ENCODE measurements at regions not wholly inside any gene's neighbourhood (a gene's known extent, or its start where the extent isn't known, plus 50 kb on each side); places are given as distances from the start of the nearest gene placed in this dataset.

DNA sequence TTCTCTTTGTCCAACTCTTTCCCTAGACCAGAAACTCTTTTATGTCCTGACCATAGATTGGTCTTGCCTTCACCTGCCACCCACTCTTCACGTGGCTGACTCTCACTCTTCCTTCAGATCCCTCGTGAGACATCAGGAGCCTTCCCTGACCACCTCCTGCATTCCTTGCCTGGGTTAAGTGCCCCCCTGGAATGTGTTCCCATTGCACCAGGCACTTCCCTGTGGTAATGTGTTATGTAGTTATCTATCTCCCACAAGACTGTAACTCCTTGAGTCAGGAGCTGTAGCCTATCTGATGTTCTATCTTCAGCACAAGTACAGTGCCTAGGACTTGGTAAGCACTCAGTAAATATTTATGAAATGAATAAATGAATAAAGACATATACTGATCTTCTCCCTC is 111.2 kb upstream of the CTTNBP2NL start:
- Histone ChIP-seq H3K4me2 (no peak overlapping the region), H3K79me2 (ENCODE audit: insufficient read depth, low read depth) (no peaks in the 10 kb centered on the region), H4K20me1 (ENCODE audit: insufficient read depth) (no peaks in the 10 kb centered on the region), H2AFZ (ENCODE audit: low read depth) (no peak overlapping the region), H3K4me3 (IDR thresholded peaks at IDR 0.05; ENCODE audit: insufficient read depth, low read depth, low read length) (no peak overlapping the region), H3K4me1 (ENCODE audit: low read depth, poor library complexity, severe bottlenecking) (no peaks in the 10 kb centered on the region), H3K9ac (no peak overlapping the region), H3K27me3 (ENCODE audit: insufficient read depth, low read depth) (no peaks in the 10 kb centered on the region), H3K36me3 (ENCODE audit: insufficient read depth) (no peaks in the 10 kb centered on the region), H3K27ac (no peak overlapping the region)
- TF ChIP-seq, protein P1, sequence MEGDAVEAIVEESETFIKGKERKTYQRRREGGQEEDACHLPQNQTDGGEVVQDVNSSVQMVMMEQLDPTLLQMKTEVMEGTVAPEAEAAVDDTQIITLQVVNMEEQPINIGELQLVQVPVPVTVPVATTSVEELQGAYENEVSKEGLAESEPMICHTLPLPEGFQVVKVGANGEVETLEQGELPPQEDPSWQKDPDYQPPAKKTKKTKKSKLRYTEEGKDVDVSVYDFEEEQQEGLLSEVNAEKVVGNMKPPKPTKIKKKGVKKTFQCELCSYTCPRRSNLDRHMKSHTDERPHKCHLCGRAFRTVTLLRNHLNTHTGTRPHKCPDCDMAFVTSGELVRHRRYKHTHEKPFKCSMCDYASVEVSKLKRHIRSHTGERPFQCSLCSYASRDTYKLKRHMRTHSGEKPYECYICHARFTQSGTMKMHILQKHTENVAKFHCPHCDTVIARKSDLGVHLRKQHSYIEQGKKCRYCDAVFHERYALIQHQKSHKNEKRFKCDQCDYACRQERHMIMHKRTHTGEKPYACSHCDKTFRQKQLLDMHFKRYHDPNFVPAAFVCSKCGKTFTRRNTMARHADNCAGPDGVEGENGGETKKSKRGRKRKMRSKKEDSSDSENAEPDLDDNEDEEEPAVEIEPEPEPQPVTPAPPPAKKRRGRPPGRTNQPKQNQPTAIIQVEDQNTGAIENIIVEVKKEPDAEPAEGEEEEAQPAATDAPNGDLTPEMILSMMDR (conservative IDR thresholded peaks at IDR 0.05; ENCODE audit: low read depth, low read length), result no peak

- no peak overlapping the region for H3K27ac ChIP-seq
- no peaks in the 10 kb centered on the region for H3K36me3 ChIP-seq (ENCODE audit: insufficient read depth)
- H3K79me2 ChIP-seq (ENCODE audit: insufficient read depth, low read depth), result no peaks in the 10 kb centered on the region
- TF ChIP-seq, protein P1 (conservative IDR thresholded peaks at IDR 0.05; ENCODE audit: low read depth, low read length), result no peak
- H3K4me2 ChIP-seq, result no peak overlapping the region
- no peaks in the 10 kb centered on the region for H4K20me1 ChIP-seq (ENCODE audit: insufficient read depth)
- H2AFZ ChIP-seq (ENCODE audit: low read depth), result no peak overlapping the region
- H3K27me3 ChIP-seq (ENCODE audit: insufficient read depth, low read depth), result no peaks in the 10 kb centered on the region
- H3K4me3 ChIP-seq (IDR thresholded peaks at IDR 0.05; ENCODE audit: insufficient read depth, low read depth, low read length), result no peak overlapping the region
- H3K9ac ChIP-seq, result no peak overlapping the region
- no peaks in the 10 kb centered on the region for H3K4me1 ChIP-seq (ENCODE audit: low read depth, poor library complexity, severe bottlenecking)
Measured at GRCh38 chr1:112285316-112285715, 110.7 kb upstream of the CTTNBP2NL start.

GRCh38 chr1:112285746-112286145 is 110.3 kb upstream of the CTTNBP2NL start:
- Histone ChIP-seq H2AFZ (ENCODE audit: low read depth) (no peak overlapping the region), H3K79me2 (ENCODE audit: insufficient read depth, low read depth) (no peaks in the 10 kb centered on the region), H3K27me3 (ENCODE audit: insufficient read depth, low read depth) (no peaks in the 10 kb centered on the region), H3K9ac (no peak overlapping the region), H3K27ac (no peak overlapping the region), H3K4me1 (ENCODE audit: low read depth, poor library complexity, severe bottlenecking) (no peaks in the 10 kb centered on the region), H4K20me1 (ENCODE audit: insufficient read depth) (no peaks in the 10 kb centered on the region), H3K36me3 (ENCODE audit: insufficient read depth) (no peaks in the 10 kb centered on the region), H3K4me2 (no peak overlapping the region), H3K4me3 (IDR thresholded peaks at IDR 0.05; ENCODE audit: insufficient read depth, low read depth, low read length) (no peak overlapping the region)
- TF ChIP-seq, protein P1 (conservative IDR thresholded peaks at IDR 0.05; ENCODE audit: low read depth, low read length), result no peak

GRCh38 chr1:112296908-112297307 is 99.1 kb upstream of the CTTNBP2NL start:
- TF ChIP-seq, protein P1 (conservative IDR thresholded peaks at IDR 0.05; ENCODE audit: low read depth, low read length), result no peak
- no peak overlapping the region for H3K9ac ChIP-seq
- H3K4me3 ChIP-seq (IDR thresholded peaks at IDR 0.05; ENCODE audit: insufficient read depth, low read depth, low read length), result no peak overlapping the region
- H3K4me1 ChIP-seq (ENCODE audit: low read depth, poor library complexity, severe bottlenecking), result no peaks in the 10 kb centered on the region
- no peaks in the 10 kb centered on the region for H3K27me3 ChIP-seq (ENCODE audit: insufficient read depth, low read depth)
- no peak overlapping the region for H3K4me2 ChIP-seq
- no peaks in the 10 kb centered on the region for H3K79me2 ChIP-seq (ENCODE audit: insufficient read depth, low read depth)
- no peaks in the 10 kb centered on the region for H4K20me1 ChIP-seq (ENCODE audit: insufficient read depth)
- H3K27ac ChIP-seq, result no peak overlapping the region
- H3K36me3 ChIP-seq (ENCODE audit: insufficient read depth), result no peaks in the 10 kb centered on the region
- no peak overlapping the region for H2AFZ ChIP-seq (ENCODE audit: low read depth)
